Stimulated activated CD8-positive, alpha-beta memory T cell treated with anti-CD3 and anti-CD28 coated beads, Interleukin-4, amount 100 ng/mL, for 24 hours (primary cell): ENCODE measurements at regions not wholly inside any gene's neighbourhood (a gene's known extent, or its start where the extent isn't known, plus 50 kb on each side); places are given as distances from the start of the nearest gene placed in this dataset.

Experiments used
- DNase-seq: peaks from one replicate; pipeline ENCODE4 v3.0.0-alpha.2; 2020; ENCODE audit warnings: low read depth

GRCh38 chr6:112801468-112802080 lies 454.4 kb downstream of the RFPL4B start:
- DNase-seq = no peak

- DNase-seq = no peak
Measured at GRCh38 chr6:112802144-112802543, 455.0 kb downstream of the RFPL4B start.

GRCh38 chr6:112804638-112805330 lies 457.7 kb downstream of the RFPL4B start:
- no peak for DNase-seq

DNA sequence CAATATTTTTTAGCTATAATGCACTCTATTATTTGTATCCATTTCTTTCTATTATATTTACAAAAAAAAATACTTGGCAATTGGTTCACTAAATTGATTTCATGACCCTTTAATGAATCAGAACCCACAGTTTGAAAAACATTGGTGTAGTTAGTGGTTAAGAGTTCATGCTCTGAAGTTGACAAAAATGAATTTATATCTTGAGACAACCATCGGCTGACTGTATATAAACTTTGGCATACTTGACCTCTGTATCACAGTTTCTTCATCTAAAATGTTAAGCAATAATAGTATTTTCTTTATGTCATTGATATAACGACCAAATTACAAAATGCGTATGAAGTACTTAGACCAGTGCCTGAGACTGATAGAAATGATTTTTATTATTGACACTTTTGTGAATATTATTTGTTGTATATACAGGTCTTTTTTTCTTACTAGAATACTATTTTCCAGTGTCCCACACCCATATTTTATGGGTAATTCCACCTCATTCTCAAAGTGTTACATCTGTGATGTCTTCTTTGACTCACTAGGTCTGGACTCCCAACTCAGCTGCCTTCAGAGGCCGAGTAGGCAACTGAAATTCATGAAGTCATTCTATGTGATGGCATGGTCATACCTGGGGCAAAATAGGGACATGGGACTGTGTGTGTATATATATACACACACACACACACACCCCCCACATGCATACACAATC lies 459.2 kb downstream of the RFPL4B start:
- DNase-seq = no peak

- no peak for DNase-seq
Measured at GRCh38 chr6:112821476-112821875, 474.3 kb downstream of the RFPL4B start.

GRCh38 chr6:112822769-112823168 lies 475.6 kb downstream of the RFPL4B start:
- DNase-seq = no peak

- DNase-seq = no peak
Measured at GRCh38 chr6:112827793-112828192, 480.7 kb downstream of the RFPL4B start.

GRCh38 chr6:112831022-112831421 lies 483.9 kb downstream of the RFPL4B start:
- no peak for DNase-seq

DNA sequence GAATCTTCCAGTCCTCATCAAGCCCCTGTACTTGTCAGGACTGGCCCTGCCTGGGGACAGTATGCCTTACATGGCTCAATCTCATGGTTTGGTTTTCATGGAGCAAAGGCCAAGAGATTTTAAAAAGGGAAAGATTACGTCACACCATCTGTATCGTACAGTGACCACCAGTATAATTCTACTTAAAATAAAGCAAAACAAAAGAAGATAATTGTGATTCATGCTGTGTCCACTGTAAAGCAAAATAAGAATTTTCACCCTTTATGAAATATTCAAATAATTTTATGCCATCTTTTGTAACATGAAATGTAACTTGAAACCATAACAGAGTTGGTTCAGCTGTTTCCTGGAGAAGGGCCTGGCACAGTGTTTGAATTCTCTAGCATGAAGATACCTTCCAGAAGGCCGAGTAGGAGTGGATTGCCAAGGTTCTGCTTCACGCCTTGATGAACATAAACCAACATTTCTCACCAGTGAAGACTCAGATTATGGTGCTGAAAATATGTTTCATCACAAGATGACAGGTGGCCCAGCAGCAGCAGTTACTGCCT lies 486.5 kb downstream of the RFPL4B start:
- DNase-seq = no peak

GRCh38 chr6:112835078-112835477 lies 487.9 kb downstream of the RFPL4B start:
- no peak for DNase-seq

DNA sequence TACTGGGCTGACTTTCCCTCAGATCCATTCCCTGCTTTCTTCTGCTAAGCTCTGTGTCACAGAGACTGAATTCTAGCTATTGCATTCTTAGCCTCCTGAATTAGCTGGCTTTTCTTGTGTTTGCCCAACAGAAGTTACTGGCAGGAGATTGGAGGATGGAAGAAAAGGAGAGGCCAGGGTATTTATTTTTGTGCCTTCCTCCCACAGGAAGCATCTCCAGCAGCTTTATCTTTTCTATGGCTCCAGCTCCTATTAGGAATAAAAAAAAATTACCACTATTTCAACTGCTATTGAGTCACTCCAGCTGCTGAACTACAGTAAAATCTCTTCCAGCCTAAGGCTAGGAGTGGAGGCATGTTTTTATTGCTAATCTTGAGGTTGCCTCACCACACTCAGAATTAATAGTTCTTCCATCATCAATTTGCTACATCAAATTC lies 492.4 kb downstream of the RFPL4B start:
- DNase-seq = no peak

DNA sequence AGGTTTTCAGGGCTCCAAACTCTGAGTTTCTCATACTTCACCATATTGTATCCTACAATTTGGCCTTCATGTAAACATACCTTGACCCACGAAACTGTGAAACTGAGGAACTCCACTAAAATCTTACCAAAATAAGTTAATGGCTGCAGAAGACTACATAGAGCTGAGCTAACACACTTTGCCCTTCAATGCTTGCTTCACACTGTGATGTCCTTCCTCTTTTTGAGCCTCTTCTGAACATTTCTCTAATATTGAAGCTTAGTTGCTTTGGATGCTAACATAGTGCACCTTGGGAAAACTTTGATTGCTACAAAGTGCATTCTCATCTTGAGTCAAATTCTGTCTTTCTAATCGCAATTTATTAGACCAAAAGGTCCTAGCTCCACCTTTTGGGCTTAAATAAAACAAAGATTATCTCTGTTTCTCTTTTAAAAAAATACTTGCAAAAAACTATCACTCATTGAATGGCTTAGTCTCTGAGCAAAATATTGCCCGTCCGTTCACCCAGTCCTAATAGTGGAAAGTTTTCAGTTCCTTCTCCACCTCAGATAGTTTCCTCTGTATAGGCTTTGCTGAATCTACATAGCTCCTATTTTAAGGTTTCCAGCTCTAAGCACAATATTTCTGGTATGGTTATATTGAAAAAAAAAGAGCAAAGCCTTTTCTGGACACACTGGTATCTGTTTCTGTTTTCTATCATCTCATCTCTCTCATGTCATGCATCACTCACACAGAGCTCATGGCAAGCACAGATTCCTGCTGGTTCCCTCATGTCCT lies 494.6 kb downstream of the RFPL4B start:
- DNase-seq = no peak

DNA sequence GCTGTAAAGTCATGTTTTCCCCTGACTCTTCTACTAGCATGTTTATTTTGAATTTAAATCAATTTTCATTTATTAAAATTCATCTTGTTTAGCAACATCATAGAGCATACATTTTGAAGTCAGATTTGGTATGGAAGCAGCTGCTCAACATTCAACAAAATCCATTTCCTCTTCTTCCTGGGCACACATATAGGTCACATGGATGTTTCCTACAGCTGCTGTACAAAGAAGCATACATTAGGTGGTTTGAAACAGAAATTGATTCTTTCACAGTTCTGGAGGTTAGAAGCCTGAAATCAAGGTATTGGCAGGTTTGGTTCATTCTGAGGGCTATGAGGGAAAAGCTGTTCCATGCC lies 495.2 kb downstream of the RFPL4B start:
- no peak for DNase-seq

GRCh38 chr6:112846681-112847080 lies 499.6 kb downstream of the RFPL4B start:
- DNase-seq = no peak

DNA sequence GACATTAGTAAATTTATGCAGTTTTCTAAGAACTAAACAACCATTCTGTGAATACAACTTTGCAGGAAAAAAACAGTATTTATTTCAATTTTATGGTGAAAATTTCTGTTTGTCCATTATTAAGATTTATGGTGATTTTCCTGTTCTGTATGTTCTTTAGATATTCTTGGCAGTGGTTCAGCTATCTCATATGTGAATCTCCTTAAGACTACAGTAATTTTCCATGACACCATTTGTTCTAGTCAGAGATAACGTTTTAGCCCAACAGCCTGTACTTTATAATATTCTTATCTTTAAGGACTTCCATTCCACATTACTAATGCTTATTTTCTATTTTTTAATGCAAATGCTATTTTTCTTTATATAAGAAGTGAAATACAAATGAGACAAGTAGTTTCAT lies 504.0 kb downstream of the RFPL4B start:
- DNase-seq = no peak

- DNase-seq = no peak
Measured at GRCh38 chr6:112853162-112853561, 506.0 kb downstream of the RFPL4B start.

GRCh38 chr6:112863753-112864152 lies 516.6 kb downstream of the RFPL4B start:
- no peak for DNase-seq

DNA sequence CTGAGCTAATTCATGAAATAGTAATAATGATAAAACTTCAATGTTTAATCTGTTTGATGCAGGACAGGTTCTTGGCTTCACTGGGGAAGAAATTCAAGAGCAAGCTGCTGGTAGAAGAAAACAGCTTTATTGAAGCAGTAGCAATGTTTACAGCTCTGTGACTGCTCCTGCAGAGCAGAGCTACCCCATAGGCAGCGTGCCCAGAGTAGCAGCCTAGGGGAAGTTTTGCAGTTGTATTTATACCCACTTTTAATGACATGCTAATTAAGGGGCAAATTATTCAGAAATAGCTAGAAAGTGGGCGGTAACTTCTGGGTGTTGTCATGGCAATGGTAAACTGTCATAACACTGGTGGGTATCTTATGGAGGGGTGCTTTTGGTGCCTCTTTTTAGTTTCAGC lies 518.0 kb downstream of the RFPL4B start:
- no peak for DNase-seq

DNA sequence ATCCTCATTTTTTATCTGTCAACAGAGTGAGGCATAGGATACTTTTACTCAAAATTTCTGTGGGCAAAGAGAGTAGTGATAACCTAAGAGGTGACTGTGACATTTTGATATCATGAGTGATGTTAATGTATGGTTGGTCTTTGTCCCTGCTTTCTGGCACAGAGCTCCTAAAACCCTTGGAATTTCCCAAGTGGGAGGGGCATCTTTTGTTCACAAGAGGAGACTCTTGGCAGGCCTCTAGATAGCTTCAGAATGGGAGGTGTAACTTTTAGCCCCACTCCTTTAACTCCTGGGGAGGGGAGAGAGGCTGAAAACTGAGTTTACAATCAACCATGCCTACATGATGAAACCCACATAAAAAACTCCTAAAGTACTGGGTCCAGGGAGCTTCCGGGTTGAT lies 527.8 kb downstream of the RFPL4B start:
- DNase-seq = no peak

DNA sequence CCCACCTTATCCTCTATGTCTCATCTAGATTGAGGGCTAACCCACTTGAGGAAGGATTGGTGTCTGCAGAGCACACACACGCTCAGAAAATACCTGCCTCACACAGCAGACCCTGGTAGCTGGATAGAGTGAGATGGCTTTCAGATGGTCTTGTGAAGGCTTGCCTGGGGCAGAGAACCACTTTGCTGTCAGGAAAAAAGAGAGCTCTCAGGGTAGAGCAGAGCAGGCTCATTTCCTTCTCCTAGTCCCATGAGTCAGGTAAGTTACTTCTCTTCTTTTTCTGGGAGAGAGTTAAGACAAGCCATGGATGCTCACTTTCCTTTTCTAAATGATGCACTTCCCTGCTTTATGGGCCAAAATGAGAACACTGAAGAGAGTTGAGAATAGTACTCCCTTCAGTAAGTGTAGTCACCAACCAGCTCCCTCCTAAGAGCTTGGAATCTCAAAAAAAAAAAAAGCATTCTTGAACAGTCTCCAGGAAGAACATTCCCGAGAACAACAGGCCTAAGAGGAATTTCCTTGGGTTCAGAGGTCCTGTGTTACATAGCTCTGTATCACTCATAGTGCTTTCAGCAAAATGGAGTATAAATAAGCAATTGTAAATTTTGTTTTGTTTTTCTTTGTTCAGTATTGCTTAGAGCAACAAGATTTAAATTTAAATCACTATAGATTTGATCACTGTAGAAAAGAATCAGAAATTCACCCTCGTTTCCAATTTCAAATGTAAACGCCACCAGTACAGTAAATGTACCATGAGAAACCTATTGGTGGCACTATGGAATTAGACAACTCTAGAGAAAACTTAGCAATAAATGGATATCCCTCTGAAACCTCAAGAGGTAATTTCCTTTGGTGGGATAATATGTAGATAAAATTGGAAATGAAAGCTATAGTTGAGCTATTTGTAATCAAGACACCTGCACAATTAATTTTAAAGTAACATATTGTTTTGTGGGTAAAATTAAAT lies 530.3 kb downstream of the RFPL4B start:
- no peak for DNase-seq

GRCh38 chr6:112879920-112880413 lies 532.8 kb downstream of the RFPL4B start:
- no peak for DNase-seq
